NCI-H1105 (cell line): ENCODE measurements at regions not wholly inside any gene's neighbourhood (a gene's known extent, or its start where the extent isn't known, plus 50 kb on each side); places are given as distances from the start of the nearest gene placed in this dataset.

Experiments used
- DNase-seq: peaks from one replicate; lab custom pipeline; 2025; lab: John Stamatoyannopoulos, UW

- DNase-seq = no peak
Measured at GRCh38 chr7:120164-120991, 72.0 kb upstream of the FAM20C start.

DNA sequence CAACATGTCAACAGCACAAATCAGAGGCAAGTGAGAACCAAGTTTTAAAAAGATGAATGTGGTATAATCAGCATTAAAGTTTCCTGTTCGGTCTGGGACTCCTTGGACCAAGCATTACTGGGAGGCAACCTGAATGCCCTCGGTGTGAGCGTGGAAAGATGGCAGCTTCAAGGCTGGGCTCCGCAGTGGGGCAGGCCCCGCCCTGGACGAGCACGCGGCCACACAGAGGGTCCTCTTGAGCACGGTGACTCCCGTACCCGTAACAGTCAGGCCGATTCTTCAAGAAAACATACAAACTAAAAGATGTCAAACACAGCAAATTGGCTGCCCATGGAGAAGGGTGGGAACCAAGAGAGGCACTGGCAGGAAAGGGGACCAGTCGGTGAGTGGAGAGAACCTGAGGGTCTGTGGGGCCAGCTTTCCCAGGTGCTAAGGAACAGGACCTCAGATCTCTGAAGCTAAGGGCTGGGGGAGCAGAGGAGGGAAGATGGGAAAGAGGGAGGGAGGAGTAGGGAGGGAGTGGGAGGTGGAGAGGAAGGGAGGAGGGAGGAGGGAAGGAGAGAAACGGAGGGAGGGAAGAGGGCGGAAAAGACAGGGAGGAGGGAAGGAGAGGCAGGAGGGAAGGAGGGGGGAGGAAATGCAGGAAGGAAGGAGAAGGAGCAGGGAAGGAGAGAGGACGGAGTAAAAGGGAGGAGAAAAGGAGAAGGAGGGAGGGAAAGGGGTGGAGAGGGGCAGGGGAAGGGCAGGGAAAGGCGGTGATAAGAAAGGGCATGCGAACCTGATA, 71.2 kb upstream of the FAM20C start:
- no peak for DNase-seq

GRCh38 chr7:123237-123636, 69.1 kb upstream of the FAM20C start:
- DNase-seq = no peak

DNA sequence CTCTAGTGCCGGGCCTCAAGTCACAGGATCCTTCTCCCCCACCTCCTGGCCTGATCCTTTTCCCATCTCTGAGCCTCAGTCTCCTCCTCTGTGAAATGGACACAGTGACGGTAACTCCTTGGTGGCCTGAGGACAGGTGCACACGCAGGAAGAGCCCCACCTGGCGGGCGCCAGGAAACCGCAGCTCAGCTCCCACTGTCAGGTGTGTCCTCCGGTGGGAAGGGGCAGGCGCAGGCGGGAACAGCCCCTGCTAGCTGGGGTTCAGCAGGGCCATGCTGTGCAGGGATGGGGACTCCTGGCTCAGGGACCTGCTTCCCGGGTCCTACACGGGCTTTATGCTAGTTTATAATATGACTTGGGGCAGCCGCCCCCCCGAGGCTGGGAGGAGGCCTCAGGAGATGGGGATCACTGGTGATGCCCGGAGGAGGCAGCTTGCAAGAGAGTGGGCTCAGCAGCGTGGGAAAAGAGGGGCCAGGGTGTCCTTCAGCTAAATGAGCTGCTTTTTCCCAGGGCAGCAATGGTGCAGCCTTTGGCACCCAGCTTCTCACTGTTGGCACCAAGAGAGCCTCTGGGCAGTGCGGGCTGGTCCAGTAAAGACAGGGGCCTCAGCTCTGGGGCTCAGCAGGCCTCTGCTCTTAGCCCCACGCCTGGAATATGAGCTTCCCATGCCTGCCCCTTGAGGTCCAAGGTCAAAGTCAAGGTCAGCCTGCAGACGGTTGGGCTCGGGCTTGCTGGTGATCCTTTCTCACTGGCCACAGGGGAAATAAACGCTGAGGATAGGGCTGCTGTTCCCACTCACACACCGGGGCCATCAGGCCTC, 68.0 kb upstream of the FAM20C start:
- no peak for DNase-seq

GRCh38 chr7:125061-125475, 67.3 kb upstream of the FAM20C start:
- no peak for DNase-seq

DNA sequence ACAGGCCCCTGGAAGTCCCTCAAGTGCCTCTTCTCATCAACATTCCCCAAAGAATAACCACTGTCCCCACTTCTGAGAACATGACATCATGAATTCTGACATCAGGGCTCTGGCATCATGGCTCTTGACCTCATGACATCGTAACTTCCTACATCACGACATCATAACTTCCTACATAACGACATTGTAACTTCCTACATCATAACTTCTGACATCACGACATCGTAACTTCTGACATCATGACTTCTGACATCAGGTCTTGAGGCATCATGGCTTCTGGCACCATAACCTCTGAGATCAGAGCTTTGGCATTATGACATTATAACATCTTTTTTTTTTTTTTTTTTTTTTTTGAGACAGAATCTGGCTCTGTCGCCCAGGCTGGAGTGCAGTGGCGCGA, 66.7 kb upstream of the FAM20C start:
- no peak for DNase-seq

DNA sequence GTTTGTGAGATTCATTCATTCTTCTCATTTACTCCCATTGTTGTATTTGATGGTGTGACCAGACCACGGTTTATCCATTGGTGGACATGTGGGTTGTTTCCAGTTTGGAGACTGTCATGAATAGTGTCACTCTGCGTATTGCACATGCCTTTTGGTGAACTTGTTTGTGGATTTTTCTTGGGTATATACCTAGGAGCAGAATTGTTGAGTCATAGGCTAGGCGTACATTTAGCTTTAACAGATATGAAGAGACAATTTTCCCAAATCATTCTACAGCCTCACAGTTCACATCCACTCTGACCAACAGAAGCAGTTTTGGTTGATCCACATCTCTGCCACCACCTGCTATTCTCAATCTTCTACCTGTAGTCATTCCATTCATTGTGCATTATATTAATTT, 66.0 kb upstream of the FAM20C start:
- DNase-seq = no peak

DNA sequence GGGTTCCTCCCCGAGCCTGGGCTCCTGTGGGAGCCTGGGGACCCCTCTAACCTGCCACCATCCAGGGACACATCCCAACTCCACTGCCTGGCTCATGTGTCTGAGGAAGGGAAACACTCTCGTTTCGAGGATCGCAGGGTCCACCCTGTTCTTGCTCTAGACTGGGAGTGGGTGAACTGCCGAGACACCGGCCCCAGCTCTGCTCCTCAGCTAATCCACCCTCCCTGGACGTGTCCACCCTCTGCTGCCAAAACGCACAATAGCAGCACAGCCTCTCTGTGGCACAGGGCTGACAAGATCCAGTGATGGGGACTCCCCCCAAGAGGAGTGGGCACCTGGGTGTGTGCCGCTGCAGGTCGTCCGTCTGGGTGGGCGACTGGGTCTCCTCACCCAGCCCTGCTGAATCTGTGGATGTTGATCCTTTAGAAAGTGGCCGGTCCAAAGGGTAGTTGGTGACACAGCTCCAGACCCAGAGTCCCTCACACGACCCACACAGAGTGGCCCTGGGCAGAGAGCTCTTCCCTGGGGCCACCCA, 65.2 kb upstream of the FAM20C start:
- DNase-seq = no peak

DNA sequence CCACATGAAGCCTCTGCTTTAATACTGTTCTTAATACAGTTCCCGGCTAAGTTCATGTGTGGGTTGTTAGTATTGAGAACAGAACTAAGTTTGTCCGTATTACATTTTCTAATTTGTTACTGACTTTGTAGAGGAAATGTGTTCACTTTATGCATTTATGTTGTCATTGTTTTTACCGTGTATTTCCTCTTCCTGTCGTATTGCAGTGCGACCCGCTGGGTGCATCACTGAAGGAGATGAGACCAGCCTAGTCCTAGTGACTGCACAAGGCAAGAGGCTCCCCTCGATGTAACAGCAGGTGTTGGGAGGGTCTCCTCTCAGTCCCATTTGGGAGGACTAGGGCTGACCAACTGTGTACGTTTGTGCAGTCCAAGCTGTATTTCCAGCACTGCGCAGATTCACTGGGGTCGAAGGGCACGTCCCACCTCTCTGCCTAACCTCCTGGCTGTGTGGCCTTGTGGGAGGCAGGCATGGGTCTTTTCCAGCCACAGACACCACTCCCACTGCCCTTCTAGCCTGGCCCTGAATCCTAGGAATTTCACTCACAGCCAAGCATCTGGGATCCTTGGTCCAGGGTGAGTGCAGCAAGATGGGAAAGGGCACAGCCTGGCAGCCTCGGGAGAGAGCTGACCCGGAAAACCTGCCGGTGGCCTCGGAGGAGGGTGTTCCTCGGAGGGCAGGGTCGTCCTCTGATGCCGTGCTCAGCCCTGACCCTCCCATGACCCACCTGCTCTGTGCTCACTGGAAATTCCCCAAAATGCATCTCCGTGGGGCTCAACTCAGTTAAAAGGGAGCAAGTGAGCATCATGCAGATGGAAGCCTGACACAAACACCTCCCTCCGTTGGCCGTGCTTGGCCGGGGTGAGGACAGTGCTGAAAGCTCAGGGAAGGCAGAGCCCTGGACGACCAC, 63.9 kb upstream of the FAM20C start:
- DNase-seq = no peak

- DNase-seq = no peak
Measured at GRCh38 chr7:129366-130221, 62.8 kb upstream of the FAM20C start.

GRCh38 chr7:130222-130572, 62.2 kb upstream of the FAM20C start:
- no peak for DNase-seq

DNA sequence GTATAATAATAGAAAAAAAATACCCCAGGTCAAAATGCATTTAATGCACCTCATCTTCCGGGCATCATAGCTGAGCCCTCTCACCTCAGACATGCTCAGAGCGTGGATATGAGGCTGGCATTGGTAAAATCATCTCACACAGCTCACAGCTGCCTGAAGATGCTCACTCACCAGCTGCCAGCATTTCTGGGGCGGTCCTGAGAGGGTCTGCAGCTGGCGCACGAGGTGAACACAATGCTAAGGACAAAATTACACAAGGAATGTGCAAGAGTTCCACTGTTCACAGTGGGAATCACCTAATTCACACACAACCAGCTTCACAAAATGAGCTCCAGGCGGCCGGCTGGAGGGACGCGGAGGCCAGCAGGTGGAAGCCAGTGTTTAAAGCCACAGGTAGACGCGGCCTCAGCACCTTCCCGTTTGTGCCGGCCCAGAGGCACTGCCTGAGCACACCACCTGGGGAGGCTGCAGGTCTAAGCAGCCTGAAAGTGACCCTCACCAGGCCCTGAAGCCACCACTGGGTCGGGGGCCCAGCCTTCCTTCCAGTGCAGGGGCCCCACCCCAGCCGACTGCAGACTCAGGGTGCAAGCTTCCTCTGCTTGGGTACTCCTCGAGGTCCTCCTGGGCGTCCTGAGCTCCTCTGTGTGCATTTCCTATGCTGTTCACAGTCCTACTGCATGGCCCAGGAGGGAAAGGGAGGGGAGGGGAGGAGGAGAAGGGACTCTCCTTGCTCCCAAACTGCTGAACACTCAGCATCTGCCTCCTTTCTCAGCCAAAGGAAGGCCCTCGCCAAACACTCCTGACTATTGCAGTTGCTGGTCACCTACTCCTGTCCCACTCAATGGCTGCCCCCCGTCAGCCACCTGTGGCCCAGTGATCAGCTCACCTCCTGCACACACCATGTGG, 61.2 kb upstream of the FAM20C start:
- DNase-seq = no peak

GRCh38 chr7:131781-132482, 60.4 kb upstream of the FAM20C start:
- no peak for DNase-seq

- DNase-seq = no peak
Measured at GRCh38 chr7:132899-133298, 59.5 kb upstream of the FAM20C start.

DNA sequence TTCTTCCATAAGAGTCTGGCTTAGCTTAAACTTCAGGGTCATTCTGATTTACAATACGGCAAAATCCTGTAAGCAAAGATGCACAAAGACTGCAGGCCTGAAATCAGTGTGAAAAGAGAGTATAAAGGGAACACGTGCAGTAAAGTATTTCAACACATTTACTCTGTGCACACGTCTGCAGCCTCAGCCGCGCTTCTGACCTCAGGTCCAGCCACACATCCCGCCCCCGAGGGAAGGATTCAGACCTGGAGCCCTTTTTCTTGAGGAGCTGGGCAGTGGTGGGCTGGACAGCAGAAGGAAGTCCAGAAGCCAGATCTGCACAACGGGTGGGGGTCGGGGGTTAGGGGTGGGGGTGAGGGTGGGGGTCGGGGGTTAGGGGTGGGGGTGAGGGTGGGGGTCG, 58.9 kb upstream of the FAM20C start:
- DNase-seq = no peak

GRCh38 chr7:134029-134428, 58.3 kb upstream of the FAM20C start:
- DNase-seq = no peak

DNA sequence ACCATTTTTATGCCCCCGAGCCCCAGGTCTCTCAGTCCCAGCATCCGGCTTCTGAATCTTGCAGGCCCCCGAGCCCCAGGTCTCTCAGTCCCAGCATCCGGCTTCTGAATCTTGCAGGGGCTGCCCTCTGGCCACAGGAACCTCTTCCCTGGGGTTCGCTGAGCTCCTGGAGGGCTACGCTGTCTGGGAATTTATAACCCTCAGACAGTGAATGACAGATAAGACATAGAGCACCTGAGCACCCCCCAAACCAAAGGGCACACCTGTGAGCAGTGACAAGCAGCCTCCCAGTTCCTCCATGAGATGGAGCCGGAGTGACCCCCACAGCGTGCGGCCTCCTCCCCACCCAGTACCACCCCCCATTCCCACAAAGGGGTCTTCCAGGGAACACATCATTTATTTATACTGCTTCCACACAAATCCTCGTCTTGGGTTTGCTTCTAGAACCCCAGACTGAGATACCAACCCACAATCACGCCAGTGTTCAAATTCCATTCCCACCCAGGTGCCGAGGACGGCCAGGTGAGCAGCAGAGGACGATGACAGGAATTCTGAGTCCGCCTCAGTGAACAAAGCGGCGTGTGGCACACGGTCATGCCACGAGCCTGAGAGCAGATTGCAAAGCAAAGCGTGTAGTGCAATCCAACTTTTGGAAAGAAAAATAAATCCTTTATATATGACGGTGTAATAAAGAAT, 57.7 kb upstream of the FAM20C start:
- DNase-seq = no peak

- DNase-seq = no peak
Measured at GRCh38 chr7:135257-135653, 57.1 kb upstream of the FAM20C start.
